Rectal smooth muscle tissue (tissue), 1 donor: ENCODE measurements at regions not wholly inside any gene's neighbourhood (a gene's known extent, or its start where the extent isn't known, plus 50 kb on each side); places are given as distances from the start of the nearest gene placed in this dataset.

ENCODE experiments used
- H3K27ac ChIP-seq: one replicate; pipeline ENCODE4 v1.7.0; 2013; ENCODE audit warnings: low read depth, low read length, inconsistent platforms
- H3K27me3 ChIP-seq: one replicate; pipeline ENCODE4 v1.7.0; 2013; ENCODE audit warnings: low read length; ENCODE audit not compliant: control insufficient read depth, insufficient read depth
- H3K36me3 ChIP-seq: one replicate; pipeline ENCODE4 v1.7.0; 2013; ENCODE audit warnings: low read length; ENCODE audit not compliant: control insufficient read depth, insufficient read depth
- H3K4me1 ChIP-seq: one replicate; pipeline ENCODE4 v1.7.0; 2013; ENCODE audit warnings: low read length; ENCODE audit not compliant: control insufficient read depth, insufficient read depth
- H3K4me3 ChIP-seq: one replicate; pipeline ENCODE4 v1.7.0; 2013; ENCODE audit warnings: low read length
- H3K9ac ChIP-seq: one replicate; pipeline ENCODE4 v1.7.0; 2013; ENCODE audit warnings: low read length

DNA sequence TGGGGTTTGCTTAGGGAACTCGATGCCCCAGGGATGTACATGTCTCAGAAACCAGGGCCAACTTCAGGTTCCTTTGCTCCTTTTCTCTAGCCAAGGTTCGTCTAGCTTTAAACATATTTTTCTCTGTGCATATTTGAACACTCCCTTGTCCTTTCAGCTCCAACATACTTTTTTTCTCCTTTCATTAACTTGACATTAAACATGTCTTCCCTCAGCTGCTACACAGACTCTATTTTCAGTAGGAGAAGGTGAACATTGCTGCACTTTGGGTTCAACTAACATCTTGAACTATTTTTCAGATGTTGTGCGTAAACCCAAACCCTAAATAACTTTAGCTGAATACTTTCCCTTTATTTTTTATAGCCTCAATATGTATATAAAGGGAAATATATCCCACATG is 212.9 kb downstream of the MTX2 start:
- no peaks in the 10 kb centered on the region for H3K36me3 ChIP-seq
- no peak overlapping the region for H3K4me3 ChIP-seq
- no peak overlapping the region for H3K27ac ChIP-seq
- no peaks in the 10 kb centered on the region for H3K27me3 ChIP-seq
- peaks cover 14% of the 10 kb centered on the region for H3K4me1 ChIP-seq
- no peak overlapping the region for H3K9ac ChIP-seq

DNA sequence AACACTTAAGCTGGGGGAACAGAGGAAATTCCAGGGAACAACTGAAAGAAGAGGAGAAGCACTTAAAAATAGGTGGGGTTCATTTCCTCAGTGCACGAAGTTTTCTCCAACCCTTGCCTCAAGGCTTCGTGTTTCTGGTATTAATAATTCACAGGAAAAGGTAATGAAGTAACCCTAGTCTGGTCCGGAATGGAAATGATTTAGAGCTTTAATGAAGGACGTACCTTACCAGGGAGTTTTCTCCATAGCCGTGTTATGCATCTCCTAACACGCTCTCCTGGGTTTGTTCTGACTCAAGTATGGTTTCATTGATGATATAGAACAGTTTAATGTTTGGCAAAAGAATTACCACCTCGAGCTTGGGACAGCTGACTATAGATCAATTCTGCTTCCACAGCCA is 214.2 kb downstream of the MTX2 start:
- Histone ChIP-seq H3K27ac (no peak overlapping the region), H3K36me3 (no peaks in the 10 kb centered on the region), H3K9ac (no peak overlapping the region), H3K4me3 (no peak overlapping the region), H3K4me1 (peaks cover 14% of the 10 kb centered on the region), H3K27me3 (no peaks in the 10 kb centered on the region)

DNA sequence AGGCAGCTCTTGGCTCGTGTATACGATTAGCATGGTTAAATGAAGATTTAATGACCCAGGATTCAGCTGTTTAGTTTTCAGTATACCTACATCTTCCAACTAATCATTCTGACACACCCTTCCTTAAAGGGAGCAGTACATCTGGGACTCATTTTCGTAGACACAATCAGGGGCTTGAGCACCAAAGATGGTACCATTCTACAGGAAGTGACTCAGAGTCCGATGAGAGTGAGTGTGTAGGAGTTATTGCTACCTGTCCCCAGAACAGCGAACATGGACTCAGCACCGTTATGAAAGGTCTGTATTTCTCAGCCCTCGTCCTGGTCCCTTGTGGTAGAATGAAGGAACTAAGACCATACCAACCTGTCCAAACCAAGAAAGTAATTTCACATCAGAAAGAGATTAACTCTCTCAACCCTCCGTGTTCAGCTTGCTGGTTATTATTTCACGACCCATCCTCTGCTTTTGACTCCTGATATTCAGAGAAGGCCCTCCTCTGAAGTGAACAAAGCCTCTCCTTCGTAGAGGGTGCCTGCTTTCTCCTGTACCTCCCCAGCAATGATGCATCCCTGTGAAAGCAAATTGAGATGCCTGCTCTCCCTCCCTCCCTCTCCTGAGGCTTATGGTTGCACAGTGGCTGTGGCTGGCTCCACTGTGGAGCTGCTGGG is 214.8 kb downstream of the MTX2 start:
- no peak overlapping the region for H3K27ac ChIP-seq
- H3K4me3 ChIP-seq = no peak overlapping the region
- H3K9ac ChIP-seq = no peak overlapping the region
- H3K27me3 ChIP-seq = no peaks in the 10 kb centered on the region
- peaks cover 14% of the 10 kb centered on the region for H3K4me1 ChIP-seq
- no peaks in the 10 kb centered on the region for H3K36me3 ChIP-seq

DNA sequence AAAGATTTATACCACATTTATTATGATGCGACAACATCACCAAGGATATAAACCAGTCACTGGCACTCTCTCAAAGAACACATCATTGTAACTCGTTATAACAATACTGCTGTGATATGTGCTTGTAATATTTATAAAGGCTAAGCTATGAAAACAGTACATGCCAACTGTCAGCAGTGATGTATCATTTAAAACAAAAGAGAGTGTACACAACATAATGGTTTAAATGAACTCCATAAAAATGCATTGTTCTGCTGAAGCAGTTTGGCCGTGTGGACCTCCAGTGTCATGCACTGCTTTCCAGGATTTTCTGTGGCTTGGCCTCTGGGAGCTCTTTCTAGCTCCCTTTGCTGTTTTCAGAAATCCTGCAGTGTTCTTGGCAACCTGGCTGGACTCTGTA is 215.6 kb downstream of the MTX2 start:
- Histone ChIP-seq H3K36me3 (no peaks in the 10 kb centered on the region), H3K9ac (no peak overlapping the region), H3K27me3 (no peaks in the 10 kb centered on the region), H3K4me3 (no peak overlapping the region), H3K4me1 (peaks cover 14% of the 10 kb centered on the region), H3K27ac (no peak overlapping the region)

DNA sequence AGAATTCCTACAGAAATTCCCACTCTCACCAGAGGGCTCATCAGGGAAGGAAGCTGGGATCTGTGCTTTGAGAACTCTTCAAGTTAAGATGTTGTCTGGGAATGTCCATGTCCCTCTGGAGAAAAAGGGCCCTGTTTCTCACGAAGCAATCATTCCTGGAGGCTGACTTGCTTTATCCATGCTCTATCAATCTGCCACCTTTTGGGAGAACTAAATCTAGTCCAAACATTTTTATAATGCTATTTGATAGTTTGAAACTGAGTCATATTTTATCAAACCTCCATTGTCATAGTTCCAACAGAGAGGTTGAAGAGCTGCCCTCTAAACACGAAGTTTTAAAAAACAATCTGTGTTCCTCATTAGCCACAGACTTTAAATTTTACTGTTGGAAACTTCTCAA is 219.2 kb downstream of the MTX2 start:
- H3K9ac ChIP-seq = no peak overlapping the region
- H3K4me1 ChIP-seq = peaks cover 14% of the 10 kb centered on the region
- H3K27me3 ChIP-seq = no peaks in the 10 kb centered on the region
- no peaks in the 10 kb centered on the region for H3K36me3 ChIP-seq
- no peak overlapping the region for H3K27ac ChIP-seq
- no peak overlapping the region for H3K4me3 ChIP-seq

DNA sequence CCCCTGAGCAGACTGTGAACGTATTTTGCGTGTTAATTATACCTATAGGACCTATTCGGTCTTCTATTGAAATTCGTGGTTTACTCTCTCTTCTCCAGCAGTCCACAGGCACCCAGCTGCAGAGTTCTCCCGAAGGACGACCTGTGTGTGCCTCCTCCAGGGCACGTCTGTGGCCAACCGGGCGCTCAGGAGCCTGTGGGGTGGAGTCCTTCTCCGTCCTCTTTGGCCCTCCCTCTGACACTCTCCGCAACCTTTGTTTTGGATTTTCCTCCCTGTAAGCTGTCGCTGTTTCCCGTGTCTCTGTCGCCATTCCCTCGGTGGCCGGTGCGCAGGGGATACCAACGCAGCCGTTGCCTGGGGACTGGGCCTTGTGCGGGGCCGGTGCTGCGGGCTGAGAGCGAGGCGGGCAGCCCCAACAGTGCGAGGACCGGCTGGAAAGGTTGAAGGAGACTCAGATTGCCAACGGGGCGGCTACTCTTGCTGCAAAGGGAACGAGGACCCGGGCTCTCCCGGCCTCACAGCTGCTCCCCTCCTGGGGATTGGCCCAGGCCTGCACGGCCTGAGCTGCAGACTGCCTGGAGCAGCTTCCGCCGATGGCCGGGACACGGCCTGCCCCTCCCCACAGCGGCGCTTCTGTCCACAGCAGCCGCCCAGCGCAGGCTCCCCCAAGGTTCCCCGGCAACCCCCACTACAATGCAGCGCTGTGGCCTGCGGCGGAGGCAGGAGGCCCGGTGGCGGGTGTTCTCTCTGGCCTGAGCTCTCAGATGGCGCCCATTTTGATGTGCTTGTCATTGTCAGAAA is 221.0 kb downstream of the MTX2 start:
- H3K36me3 ChIP-seq = no peaks in the 10 kb centered on the region
- no peaks in the 10 kb centered on the region for H3K27me3 ChIP-seq
- peaks cover 5% of the 10 kb centered on the region for H3K4me1 ChIP-seq
- no peak overlapping the region for H3K9ac ChIP-seq
- H3K4me3 ChIP-seq = no peak overlapping the region
- peak overlapping the region; percentile 47 for H3K27ac ChIP-seq

DNA sequence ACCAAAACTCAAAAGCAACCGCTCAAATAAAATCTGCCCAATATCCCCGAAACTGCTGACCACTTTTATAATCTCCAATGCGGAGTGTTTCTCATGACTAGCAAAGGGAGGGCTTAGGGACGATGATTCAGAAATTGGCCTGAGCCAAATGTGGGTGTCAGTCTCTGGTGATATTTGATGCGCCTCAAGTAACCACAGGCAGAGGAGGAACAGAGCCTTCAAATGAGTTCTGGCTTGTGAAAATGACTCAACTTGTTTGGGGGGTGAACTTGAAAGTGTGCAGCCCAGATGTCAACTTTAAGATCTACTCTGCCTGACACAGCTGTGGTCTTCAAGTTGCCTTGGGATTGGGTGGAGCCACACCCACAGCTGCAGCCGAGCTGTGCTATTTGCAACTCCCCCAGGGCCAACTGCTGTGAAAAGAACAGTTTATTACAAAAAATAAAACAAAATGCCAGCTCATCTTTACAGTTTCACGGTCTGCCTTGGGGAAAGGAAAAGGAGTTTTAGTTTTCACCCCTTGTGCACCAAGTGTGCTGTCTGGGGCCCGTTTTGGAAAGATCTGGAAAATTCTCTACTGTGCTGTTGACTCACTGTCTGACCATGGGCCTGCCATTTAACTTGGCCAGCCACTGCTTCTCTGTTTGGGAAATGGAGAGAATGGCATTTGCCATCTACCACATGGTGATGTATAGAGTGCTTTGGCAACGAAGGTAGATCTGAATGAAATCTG is 222.1 kb downstream of the MTX2 start:
- H3K9ac ChIP-seq = no peak overlapping the region
- no peaks in the 10 kb centered on the region for H3K36me3 ChIP-seq
- no peaks in the 10 kb centered on the region for H3K27me3 ChIP-seq
- no peak overlapping the region for H3K4me3 ChIP-seq
- peak overlapping the region; percentile 47 for H3K27ac ChIP-seq
- H3K4me1 ChIP-seq = no peaks in the 10 kb centered on the region

DNA sequence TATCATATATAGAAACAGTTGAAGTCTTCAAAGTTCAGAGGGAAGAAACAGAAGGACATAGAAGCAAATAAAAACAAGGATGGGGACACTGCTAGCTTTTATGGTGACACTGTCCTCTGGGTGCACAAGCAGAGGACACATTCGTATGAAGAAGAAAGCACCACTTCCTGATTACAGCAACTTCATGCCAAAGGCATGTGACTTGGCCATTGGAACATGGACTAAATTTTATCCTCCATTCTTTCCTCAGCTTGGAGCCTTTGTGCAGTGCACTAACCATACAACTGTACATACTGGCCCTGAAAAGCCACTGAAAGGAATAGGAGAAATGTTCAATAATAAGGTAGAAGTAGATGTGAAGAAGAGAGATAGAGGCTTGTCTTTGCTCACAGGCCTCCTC is 223.3 kb downstream of the MTX2 start:
- H3K4me1 ChIP-seq = no peaks in the 10 kb centered on the region
- H3K36me3 ChIP-seq = no peaks in the 10 kb centered on the region

DNA sequence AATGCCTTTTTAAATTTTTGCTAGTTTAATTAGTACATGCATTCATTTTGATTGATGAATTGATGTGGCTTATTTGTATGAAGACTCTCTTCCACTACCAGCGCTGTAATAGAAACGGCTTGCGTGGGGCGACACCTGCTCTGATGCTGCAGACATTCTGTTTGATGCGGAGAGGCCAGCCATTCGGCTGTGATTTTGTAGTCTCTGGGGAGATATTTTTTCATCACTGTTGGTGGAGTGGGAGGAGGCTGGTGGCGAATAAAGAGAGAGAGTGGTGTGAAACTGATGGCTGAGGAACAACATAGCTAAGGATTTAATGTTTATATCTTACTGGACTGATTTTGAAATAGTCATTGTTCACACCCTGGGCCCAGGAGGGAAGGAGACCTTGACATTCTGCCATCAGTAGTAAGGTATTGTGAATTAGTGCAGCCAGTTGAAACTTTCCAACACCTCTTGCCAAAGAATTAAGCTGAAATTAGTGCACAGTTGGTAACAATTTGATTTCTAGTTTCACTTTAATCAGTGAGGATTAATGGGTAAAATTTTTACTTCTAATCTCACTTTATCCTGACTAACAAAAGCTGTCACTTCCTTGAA is 224.1 kb downstream of the MTX2 start:
- H3K9ac ChIP-seq = no peak overlapping the region
- no peak overlapping the region for H3K4me3 ChIP-seq
- H3K27me3 ChIP-seq = no peaks in the 10 kb centered on the region
- H3K36me3 ChIP-seq = no peaks in the 10 kb centered on the region
- no peaks in the 10 kb centered on the region for H3K4me1 ChIP-seq
- H3K27ac ChIP-seq = no peak overlapping the region

More for the DNA sequence above, 223.3 kb downstream of the MTX2 start:
- Histone ChIP-seq H3K27me3 (no peaks in the 10 kb centered on the region), H3K9ac (no peak overlapping the region), H3K27ac (no peak overlapping the region), H3K4me3 (no peak overlapping the region)

DNA sequence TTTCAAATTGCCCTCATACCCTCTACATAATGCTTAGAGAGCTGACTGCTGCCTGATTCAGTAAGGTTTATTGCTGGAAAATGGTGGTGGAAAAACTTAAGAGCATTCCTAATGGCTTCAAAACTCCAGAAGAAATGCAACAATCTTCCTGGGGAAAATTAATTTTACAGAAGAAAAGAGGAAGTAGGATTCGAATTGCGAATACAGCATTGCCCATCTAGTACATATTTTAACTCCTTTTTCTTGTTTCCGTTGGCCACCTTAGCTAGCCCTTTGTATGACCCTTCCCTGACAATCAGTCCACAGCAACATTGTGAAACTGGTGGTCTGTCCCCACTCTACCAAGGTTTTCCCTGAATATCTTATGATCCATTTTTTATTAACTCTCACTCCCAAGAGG is 224.7 kb downstream of the MTX2 start:
- Histone ChIP-seq H3K27me3 (no peaks in the 10 kb centered on the region), H3K9ac (no peak overlapping the region), H3K4me3 (no peak overlapping the region), H3K36me3 (no peaks in the 10 kb centered on the region), H3K4me1 (no peaks in the 10 kb centered on the region), H3K27ac (no peak overlapping the region)

DNA sequence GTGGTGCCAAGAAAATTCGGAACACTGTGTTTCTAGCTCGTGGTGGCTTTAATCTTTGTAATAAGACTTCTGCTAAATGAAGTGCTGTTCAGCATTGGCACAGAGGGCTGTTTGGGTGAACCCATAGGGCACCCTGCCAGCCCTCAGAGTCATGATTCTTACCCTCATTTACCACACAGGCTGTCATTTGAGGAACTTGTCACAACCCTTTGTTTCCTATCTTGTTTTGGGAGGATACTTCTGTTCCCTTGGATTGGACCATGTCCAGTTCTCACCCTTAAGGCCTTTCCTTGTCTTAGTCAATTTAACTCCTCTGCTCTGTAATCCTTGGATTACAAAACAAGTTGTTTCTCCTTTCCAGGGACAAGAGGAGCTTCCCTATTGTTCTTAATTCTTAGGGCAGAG is 225.7 kb downstream of the MTX2 start:
- no peaks in the 10 kb centered on the region for H3K27me3 ChIP-seq
- H3K9ac ChIP-seq = no peak overlapping the region
- H3K27ac ChIP-seq = no peak overlapping the region

DNA sequence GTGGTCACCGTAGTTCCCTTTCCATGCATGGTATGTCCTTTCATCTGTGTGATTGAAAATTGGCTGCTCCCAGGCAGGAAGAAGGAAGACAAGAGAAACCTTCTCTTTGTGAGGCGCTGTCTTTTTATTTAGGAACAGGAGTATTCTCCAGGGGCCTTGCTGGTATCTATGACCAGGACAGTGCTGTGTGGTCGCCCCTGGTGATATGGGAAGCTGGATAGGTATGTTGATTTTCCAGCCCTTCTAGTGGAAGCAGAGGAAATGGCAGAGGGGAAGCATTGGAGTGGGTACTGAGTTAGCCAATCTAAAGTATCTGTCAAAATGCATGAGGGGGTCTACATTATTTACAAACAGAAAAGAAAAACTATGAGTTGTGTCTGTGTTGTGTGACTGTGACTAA is 226.6 kb downstream of the MTX2 start:
- Histone ChIP-seq H3K4me3 (no peak overlapping the region), H3K27ac (no peak overlapping the region), H3K4me1 (no peaks in the 10 kb centered on the region), H3K27me3 (no peaks in the 10 kb centered on the region), H3K9ac (no peak overlapping the region), H3K36me3 (no peaks in the 10 kb centered on the region)

More for the DNA sequence above, 225.7 kb downstream of the MTX2 start:
- H3K36me3 ChIP-seq = no peaks in the 10 kb centered on the region
- no peaks in the 10 kb centered on the region for H3K4me1 ChIP-seq
- H3K4me3 ChIP-seq = no peak overlapping the region
